ENCODE measurements at regions not wholly inside any gene's neighbourhood (a gene's known extent, or its start where the extent isn't known, plus 50 kb on each side); places are given as distances from the start of the nearest gene placed in this dataset.
"Not testable (repeated sequence)": the region's sequence is repeated elsewhere in the genome, so short reads cannot be mapped to it uniquely, and the experiment has no call there.

DNA sequence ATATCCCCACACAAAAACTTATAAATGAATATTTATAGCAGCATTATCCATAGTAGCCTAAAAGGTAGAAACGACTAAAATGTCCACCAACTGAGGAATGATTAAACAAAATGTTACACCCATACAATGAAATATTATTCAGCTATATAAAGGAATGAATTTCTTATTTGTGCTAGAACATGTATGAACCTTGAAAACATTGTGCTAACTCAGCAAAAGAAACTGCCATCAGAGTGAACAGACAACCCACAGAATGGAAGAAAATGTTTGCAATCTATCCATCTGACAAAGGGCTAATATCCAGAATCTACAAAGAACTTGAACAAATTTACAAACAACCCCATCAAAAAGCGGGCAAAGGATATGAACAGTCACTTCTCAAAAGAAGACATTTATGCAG lies 155.3 kb upstream of the DIAPH2 start:
- TF ChIP-seq, protein P1, sequence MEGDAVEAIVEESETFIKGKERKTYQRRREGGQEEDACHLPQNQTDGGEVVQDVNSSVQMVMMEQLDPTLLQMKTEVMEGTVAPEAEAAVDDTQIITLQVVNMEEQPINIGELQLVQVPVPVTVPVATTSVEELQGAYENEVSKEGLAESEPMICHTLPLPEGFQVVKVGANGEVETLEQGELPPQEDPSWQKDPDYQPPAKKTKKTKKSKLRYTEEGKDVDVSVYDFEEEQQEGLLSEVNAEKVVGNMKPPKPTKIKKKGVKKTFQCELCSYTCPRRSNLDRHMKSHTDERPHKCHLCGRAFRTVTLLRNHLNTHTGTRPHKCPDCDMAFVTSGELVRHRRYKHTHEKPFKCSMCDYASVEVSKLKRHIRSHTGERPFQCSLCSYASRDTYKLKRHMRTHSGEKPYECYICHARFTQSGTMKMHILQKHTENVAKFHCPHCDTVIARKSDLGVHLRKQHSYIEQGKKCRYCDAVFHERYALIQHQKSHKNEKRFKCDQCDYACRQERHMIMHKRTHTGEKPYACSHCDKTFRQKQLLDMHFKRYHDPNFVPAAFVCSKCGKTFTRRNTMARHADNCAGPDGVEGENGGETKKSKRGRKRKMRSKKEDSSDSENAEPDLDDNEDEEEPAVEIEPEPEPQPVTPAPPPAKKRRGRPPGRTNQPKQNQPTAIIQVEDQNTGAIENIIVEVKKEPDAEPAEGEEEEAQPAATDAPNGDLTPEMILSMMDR (IDR thresholded peaks at IDR 0.05), result not testable (repeated sequence)
- not testable (repeated sequence) for TF ChIP-seq POLR2A, POLR2AphosphoS5 (IDR thresholded peaks at IDR 0.05)

Data from transverse colon (tissue), 4 donors.